IgD-negative memory B cell (primary cell): ENCODE measurements at regions not wholly inside any gene's neighbourhood (a gene's known extent, or its start where the extent isn't known, plus 50 kb on each side); places are given as distances from the start of the nearest gene placed in this dataset.

Experiments used
- H3K27ac Mint-ChIP-seq, 3 donors: one replicate each; pipeline ENCODE4 v1.8.0; 2020 to 2022; ENCODE audit warnings: mild to moderate bottlenecking in 3 of 3, mixed read lengths in 3 of 3, moderate library complexity in 1 of 3
- H3K27me3 Mint-ChIP-seq: one replicate; pipeline ENCODE4 v1.8.0; 2021; ENCODE audit warnings: mixed read lengths
- H3K36me3 Mint-ChIP-seq: one replicate; pipeline ENCODE4 v1.8.0; 2020; ENCODE audit warnings: mild to moderate bottlenecking, mixed read lengths
- H3K4me1 Mint-ChIP-seq, 3 donors: one replicate each; pipeline ENCODE4 v1.8.0; 2020 to 2022; ENCODE audit warnings: mixed read lengths in 3 of 3, mild to moderate bottlenecking in 1 of 3
- H3K4me3 Mint-ChIP-seq, 4 donors: one replicate each; pipeline ENCODE4 v1.8.0; 2020 to 2022; ENCODE audit warnings: mild to moderate bottlenecking in 4 of 4, mixed read lengths in 4 of 4, moderate library complexity in 3 of 4
- H3K9me3 Mint-ChIP-seq, 3 donors: one replicate each; pipeline ENCODE4 v1.8.0; 2020 to 2021; ENCODE audit warnings: mixed read lengths in 3 of 3, mild to moderate bottlenecking in 1 of 3

GRCh38 chr7:46357851-46358250, 436.8 kb upstream of the IGFBP3 start:
- Mint-ChIP-seq H3K27ac (no peak overlapping the region), H3K27me3 (no peaks in the 10 kb centered on the region), H3K4me1 (no peaks in the 10 kb centered on the region), H3K36me3 (no peaks in the 10 kb centered on the region), H3K9me3 (peaks cover 0 to 3% (median 0%) of the 10 kb centered on the region in 3 donors), H3K4me3 (no peak overlapping the region)

- no peaks in the 10 kb centered on the region for H3K4me1 Mint-ChIP-seq
- H3K27me3 Mint-ChIP-seq, result no peaks in the 10 kb centered on the region
- no peak overlapping the region for H3K27ac Mint-ChIP-seq
- H3K4me3 Mint-ChIP-seq, result no peak overlapping the region
- no peaks in the 10 kb centered on the region for H3K36me3 Mint-ChIP-seq
- H3K9me3 Mint-ChIP-seq, result peaks cover 0 to 3% (median 0%) of the 10 kb centered on the region in 3 donors
Measured at GRCh38 chr7:46357290-46357689, 436.2 kb upstream of the IGFBP3 start.

DNA sequence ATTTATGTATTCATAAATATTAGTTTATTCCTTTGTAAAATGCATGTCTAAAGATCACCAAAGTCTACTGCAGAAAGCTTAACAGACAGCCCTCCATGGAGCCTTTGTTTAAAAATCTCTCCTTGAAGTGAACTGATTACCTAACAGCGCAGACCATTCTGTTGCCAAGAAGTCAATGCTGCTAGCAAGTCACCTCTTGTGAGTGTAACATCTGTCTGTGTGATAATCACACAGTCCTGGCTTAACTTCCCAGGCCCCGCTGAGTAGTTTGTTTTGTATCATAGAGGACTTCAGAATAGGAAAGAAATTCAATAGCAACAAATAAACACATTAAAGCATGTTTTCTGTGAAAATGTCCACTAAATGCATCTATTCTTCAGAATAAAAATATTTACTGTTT, 435.3 kb upstream of the IGFBP3 start:
- Mint-ChIP-seq H3K27me3 (no peaks in the 10 kb centered on the region), H3K27ac (no peak overlapping the region), H3K4me1 (no peaks in the 10 kb centered on the region), H3K36me3 (no peaks in the 10 kb centered on the region), H3K9me3 (peaks cover 0 to 3% (median 0%) of the 10 kb centered on the region in 3 donors), H3K4me3 (no peak overlapping the region)

DNA sequence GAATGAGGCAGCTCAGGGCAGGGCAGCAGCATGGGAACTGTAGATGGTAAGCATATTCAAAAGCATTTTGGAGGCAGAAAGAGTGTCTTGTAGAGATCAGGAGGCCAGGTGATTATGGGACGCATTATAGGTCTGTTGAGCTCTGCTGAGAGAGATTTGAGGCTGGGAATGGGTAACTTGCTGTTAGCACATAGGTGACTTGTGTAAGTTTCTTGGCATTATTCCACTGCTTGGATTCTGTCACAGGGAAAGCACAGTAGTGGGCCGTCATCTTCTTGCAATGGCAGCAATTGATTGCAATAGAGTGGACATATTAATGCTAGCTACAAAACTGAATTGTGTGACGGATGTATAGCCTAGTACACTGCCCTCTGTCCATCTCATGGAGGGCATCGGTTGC, 434.3 kb upstream of the IGFBP3 start:
- Mint-ChIP-seq H3K9me3 (peaks cover 0 to 3% (median 0%) of the 10 kb centered on the region in 3 donors), H3K27me3 (no peaks in the 10 kb centered on the region), H3K4me3 (no peak overlapping the region), H3K27ac (no peak overlapping the region), H3K4me1 (no peaks in the 10 kb centered on the region), H3K36me3 (no peaks in the 10 kb centered on the region)

- Mint-ChIP-seq H3K27me3 (no peaks in the 10 kb centered on the region), H3K27ac (no peak overlapping the region), H3K4me3 (no peak overlapping the region), H3K36me3 (peaks cover 2% of the 10 kb centered on the region), H3K9me3 (peaks cover 0 to 3% (median 0%) of the 10 kb centered on the region in 3 donors), H3K4me1 (peaks cover 0 to 1% (median 0%) of the 10 kb centered on the region in 3 donors)
Measured at GRCh38 chr7:46352004-46352954, 431.2 kb upstream of the IGFBP3 start.

DNA sequence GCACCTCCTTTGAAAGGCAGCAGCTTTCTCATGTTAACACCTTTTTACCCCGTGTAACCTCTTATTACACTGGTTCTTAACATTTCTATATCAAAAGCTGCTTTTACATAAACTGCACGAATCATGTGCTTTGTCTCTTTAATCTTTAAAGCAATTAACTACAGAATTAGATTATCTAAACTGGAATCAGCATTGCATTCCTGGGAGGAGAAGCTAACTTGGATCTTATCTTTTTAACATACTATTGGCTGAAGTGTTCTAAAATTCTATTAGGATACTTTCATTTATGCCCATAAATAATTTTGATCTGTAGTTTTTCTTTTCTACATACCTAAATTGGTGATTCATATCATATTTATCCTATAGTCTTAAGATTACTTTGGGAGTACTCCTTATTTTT, 428.4 kb upstream of the IGFBP3 start:
- H3K27ac Mint-ChIP-seq, result no peak overlapping the region
- H3K27me3 Mint-ChIP-seq, result no peaks in the 10 kb centered on the region
- H3K4me1 Mint-ChIP-seq, result peaks cover 0 to 1% (median 0%) of the 10 kb centered on the region in 3 donors
- no peak overlapping the region for H3K4me3 Mint-ChIP-seq
- H3K9me3 Mint-ChIP-seq, result peaks cover 0 to 3% (median 3%) of the 10 kb centered on the region in 3 donors
- peaks cover 4% of the 10 kb centered on the region for H3K36me3 Mint-ChIP-seq

DNA sequence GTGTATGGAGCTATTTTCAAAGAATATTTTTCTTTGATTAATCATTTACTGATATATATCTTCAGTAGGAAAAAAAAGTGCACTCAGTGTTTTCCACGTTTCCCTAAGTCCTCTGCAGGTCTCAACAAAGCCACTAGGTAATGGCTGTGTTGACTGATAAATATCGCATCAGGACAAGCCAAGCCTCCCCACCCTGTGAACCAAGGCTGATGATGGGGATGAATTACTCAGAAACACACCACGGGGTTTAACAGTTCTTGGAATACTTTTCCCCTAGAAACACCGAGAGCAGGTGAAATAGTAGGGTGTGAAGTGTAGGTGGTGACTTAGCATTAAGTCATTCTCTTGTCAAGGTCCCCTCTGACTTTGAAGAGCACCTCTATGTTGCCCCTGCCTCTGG, 423.5 kb upstream of the IGFBP3 start:
- Mint-ChIP-seq H3K9me3 (peaks cover 0 to 5% (median 4%) of the 10 kb centered on the region in 3 donors), H3K27me3 (no peaks in the 10 kb centered on the region), H3K4me3 (no peak overlapping the region), H3K27ac (no peak overlapping the region), H3K36me3 (peaks cover 4% of the 10 kb centered on the region), H3K4me1 (peaks cover 0 to 1% (median 0%) of the 10 kb centered on the region in 3 donors)

- H3K27me3 Mint-ChIP-seq, result no peaks in the 10 kb centered on the region
- no peak overlapping the region for H3K4me3 Mint-ChIP-seq
- peaks cover 0 to 5% (median 4%) of the 10 kb centered on the region in 3 donors for H3K9me3 Mint-ChIP-seq
Measured at GRCh38 chr7:46343802-46344201, 422.7 kb upstream of the IGFBP3 start.

GRCh38 chr7:46322937-46323336, 401.9 kb upstream of the IGFBP3 start:
- H3K36me3 Mint-ChIP-seq, result no peaks in the 10 kb centered on the region
- no peak overlapping the region for H3K4me3 Mint-ChIP-seq
- peaks cover 0 to 6% (median 3%) of the 10 kb centered on the region in 3 donors for H3K9me3 Mint-ChIP-seq
- H3K4me1 Mint-ChIP-seq, result peaks cover 0 to 2% (median 0%) of the 10 kb centered on the region in 3 donors
- no peak overlapping the region for H3K27ac Mint-ChIP-seq
- H3K27me3 Mint-ChIP-seq, result no peaks in the 10 kb centered on the region

More at GRCh38 chr7:46343802-46344201, 422.7 kb upstream of the IGFBP3 start:
- H3K27ac Mint-ChIP-seq, result no peak overlapping the region
- peaks cover 0 to 1% (median 0%) of the 10 kb centered on the region in 3 donors for H3K4me1 Mint-ChIP-seq
- H3K36me3 Mint-ChIP-seq, result peaks cover 4% of the 10 kb centered on the region

DNA sequence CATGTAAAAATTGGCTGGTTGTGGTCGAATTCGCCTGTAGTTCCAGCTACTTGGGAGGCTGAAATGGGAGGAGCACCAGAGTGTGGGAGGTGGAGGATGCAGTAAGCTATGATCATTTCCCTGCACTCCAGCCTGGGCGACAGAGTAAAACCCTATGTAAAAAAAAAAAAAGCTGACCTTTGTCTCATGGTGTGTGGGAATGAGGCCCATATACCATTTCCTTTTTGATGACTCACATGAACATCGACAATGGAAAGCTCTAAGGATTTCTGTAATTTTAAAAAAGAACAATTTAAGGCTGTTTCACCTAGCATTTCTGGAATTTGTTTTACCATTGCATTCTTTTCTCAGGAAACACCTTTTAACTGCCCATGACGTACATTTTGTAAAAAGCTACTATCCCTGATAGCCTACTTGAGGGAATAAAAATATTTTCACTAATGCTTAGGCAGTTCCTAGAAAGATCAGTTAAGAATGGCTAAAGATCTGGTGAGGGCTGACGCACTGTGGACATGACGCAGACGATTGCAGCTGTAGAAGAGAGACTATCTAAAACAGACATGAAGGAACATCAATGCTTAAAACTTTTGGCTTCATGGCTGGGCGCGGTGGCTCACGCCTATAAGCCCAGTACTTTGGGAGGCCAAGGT, 400.6 kb upstream of the IGFBP3 start:
- no peaks in the 10 kb centered on the region for H3K27me3 Mint-ChIP-seq
- H3K36me3 Mint-ChIP-seq, result no peaks in the 10 kb centered on the region
- no peak overlapping the region for H3K4me3 Mint-ChIP-seq
- H3K27ac Mint-ChIP-seq, result no peak overlapping the region
- H3K9me3 Mint-ChIP-seq, result peaks cover 0 to 6% (median 3%) of the 10 kb centered on the region in 3 donors
- peaks cover 0 to 2% (median 0%) of the 10 kb centered on the region in 3 donors for H3K4me1 Mint-ChIP-seq

DNA sequence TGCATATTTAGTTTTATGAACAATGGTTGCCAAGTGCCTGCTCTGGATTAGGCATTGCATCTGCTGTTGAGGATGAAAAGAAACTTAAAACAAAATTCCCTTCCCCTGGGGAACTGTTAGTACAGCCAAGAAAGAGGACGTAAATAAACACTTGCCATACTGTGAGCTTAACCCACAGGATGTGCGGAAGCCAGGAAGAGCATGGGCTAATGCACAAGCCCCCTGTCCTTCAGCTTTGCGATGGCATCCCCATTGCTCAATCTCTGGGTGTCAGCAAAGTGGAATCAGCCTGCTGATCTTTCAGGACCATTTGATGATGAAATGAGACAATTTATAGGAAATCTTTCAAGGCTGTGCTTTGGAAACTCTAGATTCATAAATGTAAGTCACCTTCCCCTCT, 399.9 kb upstream of the IGFBP3 start:
- Mint-ChIP-seq H3K27ac (no peak overlapping the region), H3K36me3 (no peaks in the 10 kb centered on the region), H3K4me3 (no peak overlapping the region), H3K27me3 (no peaks in the 10 kb centered on the region), H3K9me3 (peaks cover 0 to 6% (median 3%) of the 10 kb centered on the region in 3 donors), H3K4me1 (peaks cover 0 to 2% (median 0%) of the 10 kb centered on the region in 3 donors)

- Mint-ChIP-seq H3K27ac (no peak overlapping the region), H3K9me3 (peaks cover 0 to 3% (median 3%) of the 10 kb centered on the region in 3 donors), H3K27me3 (no peaks in the 10 kb centered on the region), H3K4me1 (peaks cover 0 to 2% (median 0%) of the 10 kb centered on the region in 3 donors), H3K4me3 (no peak overlapping the region), H3K36me3 (no peaks in the 10 kb centered on the region)
Measured at GRCh38 chr7:46319841-46320240, 398.8 kb upstream of the IGFBP3 start.

GRCh38 chr7:46318276-46318675, 397.2 kb upstream of the IGFBP3 start:
- Mint-ChIP-seq H3K36me3 (no peaks in the 10 kb centered on the region), H3K4me3 (no peak overlapping the region), H3K4me1 (peaks cover 0 to 2% (median 0%) of the 10 kb centered on the region in 3 donors), H3K27ac (no peak overlapping the region), H3K9me3 (peaks cover 0 to 3% (median 3%) of the 10 kb centered on the region in 3 donors), H3K27me3 (no peaks in the 10 kb centered on the region)

DNA sequence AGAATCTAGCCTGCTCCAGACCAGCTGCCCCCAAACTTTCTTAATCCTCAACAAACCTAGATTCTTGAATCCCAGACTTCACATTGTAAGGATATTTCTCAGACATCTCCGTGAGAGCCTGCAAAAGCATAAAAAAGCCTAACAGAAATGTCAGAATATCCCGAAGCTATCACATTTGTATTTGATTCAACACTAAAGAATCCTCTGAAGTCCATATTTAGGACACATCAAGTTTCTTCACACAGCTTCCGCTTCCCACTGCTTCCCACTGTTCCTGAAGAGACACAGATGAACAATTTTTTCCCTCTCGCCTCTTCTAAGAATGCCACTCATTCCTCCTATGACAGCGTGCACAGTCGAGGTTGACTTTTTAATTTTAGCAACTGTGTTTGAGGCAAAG, 396.2 kb upstream of the IGFBP3 start:
- peaks cover 0 to 3% (median 0%) of the 10 kb centered on the region in 3 donors for H3K9me3 Mint-ChIP-seq
- no peaks in the 10 kb centered on the region for H3K27me3 Mint-ChIP-seq
- no peaks in the 10 kb centered on the region for H3K36me3 Mint-ChIP-seq
- H3K4me1 Mint-ChIP-seq, result peaks cover 0 to 2% (median 0%) of the 10 kb centered on the region in 3 donors
- H3K4me3 Mint-ChIP-seq, result no peak overlapping the region
- H3K27ac Mint-ChIP-seq, result no peak overlapping the region

- no peak overlapping the region for H3K4me3 Mint-ChIP-seq
Measured at GRCh38 chr7:46315891-46316290, 394.8 kb upstream of the IGFBP3 start.

More at GRCh38 chr7:46315891-46316290, 394.8 kb upstream of the IGFBP3 start:
- Mint-ChIP-seq H3K27ac (no peak overlapping the region), H3K4me1 (peaks cover 0 to 1% (median 0%) of the 10 kb centered on the region in 3 donors), H3K9me3 (no peaks in the 10 kb centered on the region), H3K36me3 (no peaks in the 10 kb centered on the region), H3K27me3 (no peaks in the 10 kb centered on the region)
